Myocyte (in vitro differentiated cells): ENCODE measurements at regions not wholly inside any gene's neighbourhood (a gene's known extent, or its start where the extent isn't known, plus 50 kb on each side); places are given as distances from the start of the nearest gene placed in this dataset.

Experiments
- DNase-seq: peaks from one replicate; pipeline ENCODE4 v3.0.0-alpha.2; 2012; ENCODE audit warnings: low read depth

DNA sequence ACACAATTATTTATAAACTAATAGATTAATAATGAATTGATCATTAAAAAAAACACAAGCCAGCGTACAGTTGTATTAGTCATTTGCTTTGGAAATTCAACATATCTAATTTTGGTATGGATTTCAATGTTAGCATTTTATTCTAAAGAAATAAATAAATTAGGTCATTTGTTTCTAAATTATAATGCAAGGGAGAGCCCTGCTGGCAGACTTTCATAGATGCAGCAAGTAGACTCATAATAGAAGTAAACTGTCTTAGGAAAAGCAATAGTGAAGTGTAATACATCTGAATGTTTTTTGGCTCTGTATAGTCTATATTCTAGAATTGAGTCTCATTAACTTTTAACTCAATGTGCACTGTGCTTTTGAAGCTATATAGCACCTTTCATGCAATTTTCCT lies 982.4 kb upstream of the MIR17HG start:
- DNase-seq = peak; percentile 26

DNA sequence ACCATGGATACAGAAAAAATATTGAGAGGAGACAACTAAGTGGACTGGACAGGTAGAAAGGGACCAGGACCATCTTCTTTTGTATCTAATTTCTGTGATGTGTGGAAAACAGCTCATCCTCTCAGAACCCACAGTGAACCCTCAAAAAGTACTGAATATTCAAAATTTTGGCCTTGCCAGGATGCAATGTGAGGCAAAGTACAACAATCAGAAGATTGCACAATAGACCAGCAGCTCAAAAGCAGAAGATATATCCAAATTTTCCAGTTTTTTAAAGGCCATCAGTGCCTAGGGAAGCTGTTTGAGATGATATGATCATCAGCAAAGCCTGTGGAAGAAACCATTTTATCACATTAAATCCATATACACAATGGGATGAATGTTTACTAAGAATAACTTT lies 973.3 kb upstream of the MIR17HG start:
- DNase-seq = no peak

DNA sequence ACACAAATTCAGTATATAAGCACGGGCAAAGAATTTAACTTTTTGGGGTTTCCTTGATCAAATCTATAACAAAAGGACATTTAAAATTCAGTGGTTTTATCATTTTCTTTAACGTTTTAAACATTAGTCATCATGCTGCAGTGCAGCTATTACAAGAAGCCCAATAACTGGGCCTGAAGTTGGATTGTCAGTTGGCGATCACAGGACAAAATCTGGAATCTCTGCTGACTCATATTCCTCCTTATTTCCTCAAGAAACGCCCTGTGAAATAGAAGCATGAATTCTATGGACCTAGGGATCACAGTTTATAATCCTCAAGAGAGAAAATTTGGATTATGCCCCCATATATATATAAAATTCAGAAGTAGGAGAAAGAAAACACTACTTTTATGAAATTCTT lies 971.6 kb upstream of the MIR17HG start:
- no peak for DNase-seq

DNA sequence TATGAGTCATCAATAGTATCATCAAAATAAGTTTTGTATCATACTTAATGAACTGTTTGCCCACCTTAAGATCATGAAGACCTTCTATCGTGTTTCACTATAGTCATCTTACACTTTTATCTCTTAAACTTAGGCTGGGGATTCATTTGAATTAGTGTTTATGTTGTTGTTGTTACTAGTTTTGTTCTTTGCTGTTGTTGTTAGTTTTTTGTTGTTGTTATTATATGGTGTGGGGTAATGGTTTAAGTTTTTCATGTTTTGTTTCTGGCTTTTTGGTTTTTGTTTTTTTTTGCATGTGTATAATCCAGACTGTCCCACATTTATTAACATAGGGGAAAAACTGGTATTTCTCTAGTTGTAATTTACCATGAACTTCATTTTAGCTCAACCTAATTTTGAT lies 965.1 kb upstream of the MIR17HG start:
- no peak for DNase-seq

DNA sequence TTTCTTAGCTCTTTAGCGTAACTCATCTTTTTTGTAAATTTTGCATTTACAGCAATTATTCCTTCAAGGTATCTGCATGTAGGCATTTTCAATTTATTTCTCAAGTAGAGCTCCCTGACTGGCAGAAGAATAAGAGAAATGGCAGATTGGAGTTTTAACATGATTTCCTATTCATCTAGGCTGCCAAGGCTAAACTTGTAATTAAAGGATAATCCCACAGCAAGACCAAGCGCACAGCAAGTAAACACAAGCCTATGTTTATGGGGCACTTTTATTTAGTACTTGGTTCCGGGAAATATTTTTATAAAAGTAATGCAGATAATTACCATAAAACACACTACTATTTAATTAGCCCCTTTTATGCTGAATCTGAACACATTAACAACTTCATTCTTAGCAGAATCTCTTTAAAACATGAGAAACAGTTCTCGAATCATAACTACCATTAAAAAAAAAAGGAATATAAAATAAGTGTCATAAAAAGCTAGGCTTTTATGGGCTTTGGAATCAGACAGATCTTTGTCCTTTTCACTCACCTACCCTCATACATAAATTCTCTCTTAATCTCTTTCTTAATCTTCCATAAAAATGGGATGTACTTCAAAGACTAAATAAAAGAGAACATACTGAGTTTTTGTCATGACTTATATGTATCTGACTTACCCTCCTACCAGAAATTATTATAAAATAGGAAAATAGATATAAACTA lies 961.6 kb upstream of the MIR17HG start:
- DNase-seq = no peak

DNA sequence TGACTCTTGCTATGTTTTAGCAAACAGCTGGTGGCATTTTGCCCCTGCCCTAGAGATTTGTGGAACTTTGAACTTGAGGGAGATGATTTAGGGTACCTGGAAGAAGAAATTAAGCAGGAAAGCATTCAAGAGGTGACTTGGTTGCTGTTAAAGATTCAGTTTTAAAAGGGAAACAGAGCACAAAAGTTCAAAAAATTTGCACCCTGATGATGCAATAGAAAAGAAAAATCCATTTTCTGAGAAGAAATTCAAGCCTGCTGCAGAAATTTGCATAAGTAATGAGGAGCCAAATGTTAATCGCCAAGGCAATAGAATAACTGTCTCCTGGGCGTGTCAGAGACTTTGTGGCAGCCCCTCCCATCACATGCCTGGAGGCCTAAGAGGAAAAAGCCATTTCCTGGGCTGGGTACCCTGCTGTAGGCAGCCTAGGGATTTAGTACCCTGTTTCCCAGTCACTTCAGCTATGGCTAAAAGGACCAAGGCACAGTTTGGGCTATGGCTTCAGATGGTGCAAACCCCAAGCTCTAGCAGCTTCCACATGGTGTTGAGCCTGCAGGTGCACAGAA lies 958.5 kb upstream of the MIR17HG start:
- DNase-seq = no peak

DNA sequence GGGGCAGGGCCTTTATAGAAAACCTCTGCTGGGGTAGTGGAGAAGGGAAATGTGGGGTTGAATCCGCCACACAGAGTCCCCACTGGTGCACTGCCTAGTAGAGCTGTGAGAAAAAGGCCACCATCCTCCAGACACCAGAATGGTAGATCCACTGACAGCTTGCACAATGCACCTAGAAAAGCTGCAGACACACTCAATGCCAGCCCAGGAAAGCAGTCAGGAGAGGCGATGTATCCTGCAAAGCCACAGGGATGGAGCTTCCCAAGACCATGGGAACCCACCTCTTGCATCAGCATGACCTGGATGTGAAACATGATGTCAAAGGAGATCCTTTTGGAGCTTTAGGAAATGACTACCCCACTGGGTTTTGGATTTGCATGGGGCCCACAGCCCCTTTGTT lies 958.0 kb upstream of the MIR17HG start:
- DNase-seq = no peak

DNA sequence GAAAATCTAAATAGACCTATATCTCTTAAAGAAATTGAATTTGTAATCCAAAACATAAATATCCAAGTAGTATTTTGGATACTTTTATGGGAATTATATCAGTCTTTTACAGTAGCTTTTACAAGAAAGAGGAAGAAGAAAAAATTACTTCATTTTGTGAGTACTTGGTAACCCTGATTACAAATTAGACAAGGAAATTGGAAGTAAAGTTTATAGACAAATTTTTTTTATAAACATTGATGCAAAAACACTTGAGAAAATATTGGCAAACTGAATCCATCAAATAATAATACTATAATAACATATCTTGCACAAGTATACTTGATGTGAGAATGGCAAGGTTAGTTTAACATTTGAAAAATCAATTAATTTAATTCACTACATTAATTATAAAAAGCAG lies 954.1 kb upstream of the MIR17HG start:
- DNase-seq = no peak

DNA sequence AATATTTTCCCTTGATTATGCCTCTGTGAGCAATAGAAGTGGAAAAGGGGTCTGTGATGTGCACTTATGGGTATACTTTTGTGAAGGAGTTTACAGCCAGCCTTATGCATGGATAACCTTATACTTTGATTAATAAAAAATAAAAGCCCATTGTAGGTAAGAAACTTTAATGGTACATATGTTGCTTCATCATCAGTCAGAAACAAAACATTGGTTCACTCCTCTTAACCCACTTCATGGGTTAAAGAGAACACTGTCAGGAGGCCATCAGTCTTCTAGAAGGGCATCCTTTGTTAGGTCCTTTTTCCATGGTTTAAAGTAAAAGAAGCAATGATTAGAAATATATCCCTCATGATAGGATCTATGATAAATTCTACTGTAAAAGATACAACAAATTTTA lies 952.1 kb upstream of the MIR17HG start:
- no peak for DNase-seq

DNA sequence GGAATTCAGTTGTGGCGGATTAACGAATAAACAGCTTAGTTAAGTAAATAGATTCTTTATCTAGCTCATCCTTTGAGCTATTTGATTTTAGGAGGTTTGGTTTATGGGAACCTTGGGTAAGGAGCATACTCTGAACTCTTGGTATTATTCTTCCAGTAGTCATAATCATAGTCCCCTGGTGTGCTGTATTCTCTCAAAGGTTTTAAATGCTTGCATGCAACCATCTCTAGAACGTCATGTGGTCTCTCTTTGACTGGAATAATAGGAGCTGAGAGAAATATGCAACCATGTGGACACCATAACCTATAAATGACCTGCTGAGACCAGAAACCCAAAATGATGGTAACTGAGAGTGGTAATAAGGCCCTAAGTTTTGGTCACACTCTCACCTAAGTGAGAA lies 951.6 kb upstream of the MIR17HG start:
- DNase-seq = no peak

DNA sequence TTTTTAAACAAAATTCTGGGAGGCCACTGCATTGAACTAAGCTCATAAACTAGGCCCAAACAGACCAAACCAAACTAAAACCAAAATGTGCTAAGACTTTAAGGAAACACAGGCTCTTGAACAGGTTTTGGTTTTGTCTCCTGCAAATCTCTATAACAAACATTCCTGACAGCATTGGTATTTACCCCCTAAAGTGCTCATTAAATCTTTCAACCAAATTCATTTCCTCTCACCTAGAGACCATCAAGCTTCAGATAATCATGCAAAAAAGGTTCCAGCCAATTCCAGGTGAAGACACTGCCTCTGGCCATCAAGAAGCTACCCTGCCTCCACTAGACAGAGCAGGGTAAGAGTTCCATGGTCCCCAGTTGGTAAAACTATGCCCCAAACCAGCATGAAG lies 951.2 kb upstream of the MIR17HG start:
- DNase-seq = no peak

DNA sequence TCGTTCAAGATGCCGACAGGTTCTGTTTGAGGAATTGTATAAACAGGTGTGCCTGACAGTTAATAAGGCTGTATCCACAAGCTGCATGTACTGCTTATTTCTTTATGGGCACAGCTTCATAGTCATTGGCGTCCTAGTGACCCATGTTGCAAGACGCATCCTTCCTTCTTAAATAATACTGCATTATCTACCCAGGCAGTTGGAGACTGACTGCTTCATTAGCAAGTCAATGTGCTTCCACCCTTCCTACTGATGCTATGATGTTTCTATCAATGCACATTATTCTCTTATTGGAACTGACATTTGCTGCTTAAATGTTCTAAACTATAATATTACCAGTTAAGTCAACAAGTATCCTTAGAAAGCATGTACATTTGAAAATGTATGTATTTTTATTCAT lies 950.0 kb upstream of the MIR17HG start:
- DNase-seq = no peak

DNA sequence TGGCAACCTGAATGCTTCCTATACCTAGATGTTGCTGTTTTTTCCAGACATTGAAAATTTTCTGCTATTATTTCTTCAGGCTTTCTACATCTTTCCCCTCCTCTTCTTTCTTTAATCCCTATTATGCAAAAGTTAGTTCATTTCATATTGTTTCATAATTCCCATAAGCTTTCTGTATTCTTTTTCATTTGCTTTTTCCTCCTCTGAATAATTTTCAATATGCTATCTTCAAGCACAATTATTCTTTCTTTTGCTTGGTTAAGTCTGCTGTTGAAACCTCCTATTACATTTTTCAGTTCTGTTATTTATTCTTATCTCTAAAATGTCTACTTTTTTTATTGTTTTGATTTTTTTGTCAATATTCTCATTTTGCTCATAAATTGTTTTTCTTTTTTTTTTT lies 947.1 kb upstream of the MIR17HG start:
- no peak for DNase-seq

DNA sequence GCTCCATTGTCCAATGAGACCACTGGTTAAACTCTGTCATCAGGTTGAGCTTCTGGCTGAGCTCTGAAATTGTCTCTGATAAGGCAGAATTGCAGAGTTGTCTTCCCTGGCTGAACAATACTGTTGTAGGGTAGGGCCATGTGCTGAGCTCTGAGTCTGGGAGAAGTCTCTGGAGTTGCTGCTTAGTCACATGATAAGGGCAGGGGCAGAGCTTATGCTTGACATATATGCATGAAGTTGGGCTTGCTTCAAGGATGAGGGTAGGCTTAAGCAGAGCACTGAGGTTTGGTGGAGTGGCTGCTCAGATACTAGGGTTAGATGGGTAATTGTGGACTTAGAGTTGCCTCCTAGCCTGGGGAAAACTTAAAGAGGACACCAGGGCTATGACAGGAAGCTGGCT lies 946.3 kb upstream of the MIR17HG start:
- no peak for DNase-seq

DNA sequence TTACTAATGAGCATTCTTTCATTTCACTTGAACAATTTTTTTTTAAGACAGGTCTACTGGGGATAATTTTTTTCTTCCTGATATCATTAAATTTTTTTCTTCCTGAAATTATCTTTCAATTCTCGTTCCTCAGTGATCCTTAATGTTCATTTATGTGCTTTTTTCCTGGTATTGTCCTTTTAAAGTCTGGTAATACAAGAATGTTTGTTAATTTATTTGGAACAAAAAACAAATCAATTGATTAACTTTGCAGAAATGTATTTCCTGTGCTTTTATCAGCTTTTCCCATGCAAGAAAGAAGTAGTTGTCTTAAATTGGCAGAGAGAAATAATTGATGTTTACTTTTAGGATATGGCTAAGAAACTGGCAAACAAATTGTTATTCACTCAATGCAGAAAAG lies 945.4 kb upstream of the MIR17HG start:
- DNase-seq = no peak

DNA sequence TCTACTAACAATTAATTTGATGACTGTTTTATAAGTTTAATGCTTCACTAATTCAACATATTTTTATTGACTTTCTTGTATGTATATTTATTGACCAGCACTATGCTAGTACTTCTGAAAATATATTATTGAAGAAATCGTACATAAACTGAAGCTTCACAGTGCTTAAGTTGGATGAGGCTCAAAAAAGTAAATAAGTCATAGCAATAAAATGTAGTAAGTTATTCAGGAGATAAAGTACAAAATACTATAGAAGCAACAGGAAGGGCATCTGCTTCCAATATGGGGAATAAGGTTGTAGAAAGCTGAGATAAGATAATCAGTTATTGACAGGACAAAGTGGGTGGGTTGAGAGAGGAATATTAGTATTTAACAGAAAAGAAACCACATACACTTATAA lies 944.9 kb upstream of the MIR17HG start:
- no peak for DNase-seq

DNA sequence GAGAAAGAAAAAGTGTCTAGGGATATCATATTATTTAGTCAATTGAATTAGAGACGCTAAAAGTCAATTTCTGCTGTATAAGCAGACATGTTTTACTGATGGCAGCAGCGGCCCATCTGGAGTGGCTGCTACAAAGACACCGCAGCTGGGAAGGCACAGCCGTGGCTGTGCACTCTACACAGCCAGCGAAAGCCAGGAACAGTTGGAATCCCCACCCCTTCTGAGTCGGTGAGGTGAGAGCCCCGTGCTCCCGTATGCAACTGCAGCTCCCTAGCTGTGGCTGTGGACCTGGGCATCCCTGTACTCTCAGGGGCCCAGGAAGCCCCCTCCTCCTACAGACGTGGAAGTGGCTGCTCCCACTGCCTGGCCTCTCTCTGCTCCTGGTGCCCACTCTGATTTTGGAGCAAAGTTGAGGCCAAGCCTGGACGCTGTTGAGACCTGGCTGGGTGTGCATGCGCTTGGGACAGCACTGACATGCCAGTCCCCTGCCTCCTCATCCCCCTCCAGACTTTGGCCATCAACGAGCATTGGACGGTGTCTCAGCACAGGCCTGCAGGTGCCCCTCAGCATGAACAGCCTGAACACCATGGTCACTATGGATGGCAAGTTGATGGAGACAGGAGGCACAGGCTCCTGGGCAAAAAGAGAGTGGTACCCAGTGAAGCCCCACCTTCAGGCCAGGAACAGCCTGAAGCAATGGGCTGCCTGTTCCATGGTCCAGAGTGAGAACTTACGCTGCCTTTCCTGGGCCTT lies 944.0 kb upstream of the MIR17HG start:
- DNase-seq = no peak

DNA sequence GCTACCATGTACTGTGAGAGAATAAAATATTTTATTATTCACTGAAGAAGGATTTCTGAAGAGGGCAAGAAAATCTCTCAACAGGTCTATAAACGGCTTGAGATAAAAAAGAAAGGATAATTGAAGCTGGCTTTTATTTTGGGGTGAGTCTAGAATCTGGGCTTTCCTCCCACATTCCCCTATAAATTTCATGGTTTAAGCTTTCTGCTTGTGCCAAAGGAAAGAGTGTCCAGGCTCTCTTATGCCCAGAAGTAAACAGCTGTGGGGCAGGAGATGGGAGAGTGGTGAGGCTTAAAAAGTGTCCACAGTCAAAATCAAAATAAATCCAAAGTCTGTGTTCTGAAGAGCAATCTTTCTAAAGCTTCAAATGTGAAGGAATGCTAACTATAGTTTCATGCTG lies 942.2 kb upstream of the MIR17HG start:
- no peak for DNase-seq

DNA sequence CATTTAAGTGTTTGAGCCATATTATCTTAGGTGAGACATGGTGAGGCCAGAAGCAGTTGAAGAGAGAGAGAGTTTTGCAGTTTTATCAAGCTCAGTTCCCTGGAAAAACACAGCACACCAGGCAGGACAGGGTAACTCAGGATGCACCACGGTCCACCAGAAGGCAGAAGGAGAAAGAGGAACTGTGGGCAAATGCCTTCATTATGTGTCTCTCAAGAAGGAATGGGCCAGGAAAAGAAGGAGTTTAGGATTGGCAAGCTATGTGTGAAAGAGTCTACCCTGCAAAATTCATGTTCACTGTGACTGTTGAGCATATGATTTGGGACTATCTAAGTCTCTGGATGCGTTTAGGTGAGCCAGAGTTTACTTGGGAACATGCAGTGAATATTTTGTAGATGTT lies 934.5 kb upstream of the MIR17HG start:
- DNase-seq = no peak

DNA sequence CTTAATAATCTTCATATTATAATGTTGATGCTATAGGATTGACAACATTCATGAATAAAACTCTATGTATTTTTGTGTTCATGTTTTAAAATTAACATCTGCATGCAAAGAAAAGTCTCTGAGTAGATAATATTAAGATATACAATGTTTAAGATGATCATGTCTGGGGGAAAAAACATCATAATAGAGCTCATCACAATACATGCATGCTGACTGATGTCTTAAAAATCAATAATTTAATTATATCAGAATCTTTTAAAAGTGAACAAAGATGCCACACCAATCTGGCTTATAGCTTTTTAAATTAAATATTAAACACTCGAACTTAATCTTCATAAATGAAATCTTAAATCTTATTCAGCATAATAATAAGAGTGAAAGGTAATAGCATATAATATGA lies 933.9 kb upstream of the MIR17HG start:
- no peak for DNase-seq

DNA sequence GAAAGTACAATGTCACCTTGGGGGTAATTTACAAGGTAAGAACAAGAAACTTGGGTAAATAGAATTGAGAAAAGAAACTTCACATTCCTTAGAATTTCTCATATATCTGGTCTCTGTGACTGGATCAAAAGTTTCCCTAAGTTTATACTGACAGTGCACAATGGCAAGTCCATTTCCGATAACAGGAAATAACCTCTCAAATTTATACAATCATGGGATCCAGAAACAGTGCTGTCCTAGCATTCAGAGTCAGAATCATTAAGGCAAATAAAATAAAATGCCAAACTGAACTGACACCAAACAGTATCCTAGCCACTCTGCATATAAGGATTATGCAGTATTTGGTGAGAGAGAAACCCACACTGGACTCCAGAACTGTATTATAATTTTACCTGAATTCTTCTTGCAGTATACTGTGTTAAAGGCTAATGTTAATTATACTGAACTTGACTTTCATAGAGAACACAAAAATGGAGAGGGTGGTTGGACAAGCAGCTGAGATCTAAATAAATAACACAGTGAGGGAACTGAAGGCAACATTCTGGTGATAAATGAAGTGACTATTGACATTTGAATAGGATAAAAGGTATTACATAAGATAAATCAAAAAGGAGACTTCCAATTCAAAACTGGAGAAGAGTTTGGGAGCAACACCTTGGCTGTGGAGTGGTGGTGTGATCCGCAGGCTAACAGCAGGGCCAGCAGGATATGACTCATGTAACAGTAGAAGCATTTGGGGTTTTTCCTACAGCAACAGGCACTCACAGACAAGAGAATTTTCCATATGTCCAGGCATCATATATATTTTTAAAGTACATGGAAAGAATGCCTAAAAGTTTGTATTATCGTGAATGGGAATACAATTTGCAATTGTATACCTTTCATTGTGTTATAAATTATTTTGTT lies 932.5 kb upstream of the MIR17HG start:
- peak; percentile 41 for DNase-seq

DNA sequence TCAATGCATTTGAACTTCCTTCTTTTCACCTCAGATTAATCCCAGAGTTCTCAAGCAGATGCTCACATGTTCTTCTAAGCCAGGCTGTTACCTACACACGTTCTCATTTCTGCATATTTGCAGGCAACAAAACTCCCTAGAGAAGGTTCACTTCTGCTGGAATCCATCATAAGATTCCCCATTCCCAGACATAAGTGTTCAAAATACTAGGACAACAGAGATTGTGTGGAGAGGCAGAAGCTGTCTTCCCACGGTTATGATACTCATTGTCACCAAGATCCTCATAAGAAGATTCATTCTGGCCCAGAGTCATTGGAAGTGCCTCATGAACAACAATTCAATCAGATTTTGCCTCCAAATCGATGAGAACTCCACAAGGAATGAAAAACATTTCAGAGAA lies 931.6 kb upstream of the MIR17HG start:
- no peak for DNase-seq
